AG04450 (cell line): ENCODE measurements at regions not wholly inside any gene's neighbourhood (a gene's known extent, or its start where the extent isn't known, plus 50 kb on each side); places are given as distances from the start of the nearest gene placed in this dataset.

Experiments used
- CTCF ChIA-PET: fragments of 300-600, 350-600 bp; formaldehyde crosslinking; extraction: SDS; loops from one replicate; lab custom pipeline; 2022; ENCODE audit warnings: antibody characterized with exemption, inconsistent platforms; lab: Charles Lee
- POLR2A ChIA-PET: fragments of 350-600 bp; formaldehyde crosslinking; extraction: SDS; loops from one replicate; lab custom pipeline; 2021; ENCODE audit warnings: antibody characterized with exemption, inconsistent platforms; lab: Yijun Ruan, JAX
- DNase-seq: peaks from one replicate; pipeline ENCODE4 v3.0.0-alpha.2; 2011; ENCODE audit warnings: low read depth, low spot score
- H3K27ac ChIP-seq: one replicate; pipeline ENCODE4 v1.5.1; 2012; ENCODE audit warnings: low read depth, low read length, control low read depth
- H3K27me3 ChIP-seq: one replicate; pipeline ENCODE4 v1.6.0; 2012; ENCODE audit warnings: low read length; ENCODE audit not compliant: control insufficient read depth, insufficient read depth
- H3K4me3 ChIP-seq: 2 replicates; pipeline ENCODE4 v1.5.1; 2011; ENCODE audit warnings: mild to moderate bottlenecking, low read depth, low read length, control low read depth
- H3K9me3 ChIP-seq: 2 replicates; pipeline ENCODE4 v1.5.1; 2012; ENCODE audit warnings: low read length; ENCODE audit not compliant: control insufficient read depth, insufficient read depth
- CTCF ChIP-seq: IDR thresholded peaks from 2 replicates; pipeline ENCODE4 v1.5.1; 2011; ENCODE audit warnings: low read depth, low read length, control low read depth, inconsistent platforms

GRCh38 chr7:156074982-156075615, 262.8 kb upstream of the SHH start:
- H3K4me3 ChIP-seq, result no peak overlapping the region
- CTCF ChIA-PET, result no interaction called here

GRCh38 chr7:156074084-156074483, 261.8 kb upstream of the SHH start:
- peaks cover 41% of the 10 kb centered on the region for H3K9me3 ChIP-seq
- H3K27ac ChIP-seq, result no peak overlapping the region
- no peak overlapping the region for H3K4me3 ChIP-seq
- ChIA-PET CTCF (no interaction called here), POLR2A (no interaction called here)
- no peak for TF ChIP-seq CTCF
- DNase-seq, result no peak
- no peaks in the 10 kb centered on the region for H3K27me3 ChIP-seq

More at GRCh38 chr7:156074982-156075615, 262.8 kb upstream of the SHH start:
- Histone ChIP-seq H3K27me3 (no peaks in the 10 kb centered on the region), H3K27ac (no peak overlapping the region), H3K9me3 (peaks cover 47% of the 10 kb centered on the region)
- TF ChIP-seq CTCF, result no peak
- DNase-seq, result no peak
- POLR2A ChIA-PET, result no interaction called here

GRCh38 chr7:156073366-156074052, 261.2 kb upstream of the SHH start:
- ChIA-PET POLR2A (no interaction called here), CTCF (no interaction called here)
- TF ChIP-seq CTCF, result no peak

GRCh38 chr7:156071612-156072011, 259.3 kb upstream of the SHH start:
- Histone ChIP-seq H3K4me3 (no peak overlapping the region), H3K9me3 (peaks cover 49% of the 10 kb centered on the region), H3K27me3 (no peaks in the 10 kb centered on the region), H3K27ac (no peak overlapping the region)
- TF ChIP-seq CTCF, result no peak
- POLR2A ChIA-PET, result no interaction called here
- CTCF ChIA-PET, result no interaction called here
- DNase-seq, result no peak

More at GRCh38 chr7:156073366-156074052, 261.2 kb upstream of the SHH start:
- Histone ChIP-seq H3K4me3 (no peak overlapping the region), H3K27ac (no peak overlapping the region), H3K27me3 (no peaks in the 10 kb centered on the region), H3K9me3 (peaks cover 40% of the 10 kb centered on the region)
- DNase-seq, result no peak

GRCh38 chr7:156069891-156070290, 257.6 kb upstream of the SHH start:
- ChIA-PET CTCF (no interaction called here), POLR2A (no interaction called here)
- H3K27me3 ChIP-seq, result no peaks in the 10 kb centered on the region
- H3K27ac ChIP-seq, result no peak overlapping the region
- H3K9me3 ChIP-seq, result peaks cover 46% of the 10 kb centered on the region
- no peak overlapping the region for H3K4me3 ChIP-seq
- no peak for DNase-seq
- no peak for TF ChIP-seq CTCF
